ENCODE measurements at regions not wholly inside any gene's neighbourhood (a gene's known extent, or its start where the extent isn't known, plus 50 kb on each side); places are given as distances from the start of the nearest gene placed in this dataset.

DNA sequence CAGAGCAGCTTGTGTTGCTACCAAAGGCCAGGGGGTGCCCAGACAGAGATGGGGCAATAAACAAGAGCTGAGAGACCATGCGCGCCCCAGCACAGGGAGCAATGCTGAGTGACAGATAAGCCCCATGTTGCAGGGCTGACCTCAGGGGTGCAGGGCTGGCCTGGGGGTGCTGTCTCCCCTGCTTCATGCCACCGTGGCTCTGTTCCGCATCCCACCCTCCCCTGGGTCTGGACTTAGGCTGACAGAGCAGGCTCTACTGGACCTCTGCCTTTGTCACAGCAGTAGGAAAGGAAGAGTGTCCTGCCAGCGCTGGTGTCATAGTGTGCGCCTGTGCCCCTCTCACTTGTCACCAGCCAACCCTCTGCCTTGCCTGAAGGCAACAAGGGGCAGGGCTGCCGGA, 67.4 kb upstream of the IQSEC1 start:
- TF ChIP-seq, protein P1, sequence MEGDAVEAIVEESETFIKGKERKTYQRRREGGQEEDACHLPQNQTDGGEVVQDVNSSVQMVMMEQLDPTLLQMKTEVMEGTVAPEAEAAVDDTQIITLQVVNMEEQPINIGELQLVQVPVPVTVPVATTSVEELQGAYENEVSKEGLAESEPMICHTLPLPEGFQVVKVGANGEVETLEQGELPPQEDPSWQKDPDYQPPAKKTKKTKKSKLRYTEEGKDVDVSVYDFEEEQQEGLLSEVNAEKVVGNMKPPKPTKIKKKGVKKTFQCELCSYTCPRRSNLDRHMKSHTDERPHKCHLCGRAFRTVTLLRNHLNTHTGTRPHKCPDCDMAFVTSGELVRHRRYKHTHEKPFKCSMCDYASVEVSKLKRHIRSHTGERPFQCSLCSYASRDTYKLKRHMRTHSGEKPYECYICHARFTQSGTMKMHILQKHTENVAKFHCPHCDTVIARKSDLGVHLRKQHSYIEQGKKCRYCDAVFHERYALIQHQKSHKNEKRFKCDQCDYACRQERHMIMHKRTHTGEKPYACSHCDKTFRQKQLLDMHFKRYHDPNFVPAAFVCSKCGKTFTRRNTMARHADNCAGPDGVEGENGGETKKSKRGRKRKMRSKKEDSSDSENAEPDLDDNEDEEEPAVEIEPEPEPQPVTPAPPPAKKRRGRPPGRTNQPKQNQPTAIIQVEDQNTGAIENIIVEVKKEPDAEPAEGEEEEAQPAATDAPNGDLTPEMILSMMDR (IDR thresholded peaks at IDR 0.05; ENCODE audit: insufficient read depth, low read length, poor library complexity, severe bottlenecking) = no peak
- TF ChIP-seq EZH2phosphoT487 (conservative IDR thresholded peaks at IDR 0.05; ENCODE audit: low read length) = no peak

Measured in SU-DHL-6 (cell line).